ENCODE measurements at regions not wholly inside any gene's neighbourhood (a gene's known extent, or its start where the extent isn't known, plus 50 kb on each side); places are given as distances from the start of the nearest gene placed in this dataset.

DNA sequence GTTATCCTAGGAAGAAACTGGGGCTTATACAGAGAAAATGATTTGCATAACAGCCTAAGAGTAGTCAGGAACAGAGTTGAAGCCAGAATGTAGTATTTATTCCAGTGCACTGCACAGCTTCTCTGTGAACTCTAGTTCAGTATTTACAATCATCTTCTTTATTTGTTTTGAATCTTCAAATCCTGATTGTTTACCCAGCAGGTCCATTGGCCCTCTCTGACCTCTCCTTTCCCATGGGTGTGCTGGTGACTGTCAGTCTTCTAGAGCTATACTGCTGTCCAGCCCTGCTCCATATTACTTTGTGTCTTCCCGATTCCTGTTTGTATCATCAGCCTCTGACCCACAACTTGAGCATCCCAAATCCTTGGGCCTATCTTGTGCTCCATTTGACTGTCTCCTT, 301.9 kb upstream of the HS3ST1 start:
- H3K27ac ChIP-seq = no peak overlapping the region
- TF ChIP-seq ZFX (IDR thresholded peaks at IDR 0.05; ENCODE audit: borderline replicate concordance) = no peak
- TF ChIP-seq, protein P1, sequence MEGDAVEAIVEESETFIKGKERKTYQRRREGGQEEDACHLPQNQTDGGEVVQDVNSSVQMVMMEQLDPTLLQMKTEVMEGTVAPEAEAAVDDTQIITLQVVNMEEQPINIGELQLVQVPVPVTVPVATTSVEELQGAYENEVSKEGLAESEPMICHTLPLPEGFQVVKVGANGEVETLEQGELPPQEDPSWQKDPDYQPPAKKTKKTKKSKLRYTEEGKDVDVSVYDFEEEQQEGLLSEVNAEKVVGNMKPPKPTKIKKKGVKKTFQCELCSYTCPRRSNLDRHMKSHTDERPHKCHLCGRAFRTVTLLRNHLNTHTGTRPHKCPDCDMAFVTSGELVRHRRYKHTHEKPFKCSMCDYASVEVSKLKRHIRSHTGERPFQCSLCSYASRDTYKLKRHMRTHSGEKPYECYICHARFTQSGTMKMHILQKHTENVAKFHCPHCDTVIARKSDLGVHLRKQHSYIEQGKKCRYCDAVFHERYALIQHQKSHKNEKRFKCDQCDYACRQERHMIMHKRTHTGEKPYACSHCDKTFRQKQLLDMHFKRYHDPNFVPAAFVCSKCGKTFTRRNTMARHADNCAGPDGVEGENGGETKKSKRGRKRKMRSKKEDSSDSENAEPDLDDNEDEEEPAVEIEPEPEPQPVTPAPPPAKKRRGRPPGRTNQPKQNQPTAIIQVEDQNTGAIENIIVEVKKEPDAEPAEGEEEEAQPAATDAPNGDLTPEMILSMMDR (IDR thresholded peaks at IDR 0.05) = no peak

DNA sequence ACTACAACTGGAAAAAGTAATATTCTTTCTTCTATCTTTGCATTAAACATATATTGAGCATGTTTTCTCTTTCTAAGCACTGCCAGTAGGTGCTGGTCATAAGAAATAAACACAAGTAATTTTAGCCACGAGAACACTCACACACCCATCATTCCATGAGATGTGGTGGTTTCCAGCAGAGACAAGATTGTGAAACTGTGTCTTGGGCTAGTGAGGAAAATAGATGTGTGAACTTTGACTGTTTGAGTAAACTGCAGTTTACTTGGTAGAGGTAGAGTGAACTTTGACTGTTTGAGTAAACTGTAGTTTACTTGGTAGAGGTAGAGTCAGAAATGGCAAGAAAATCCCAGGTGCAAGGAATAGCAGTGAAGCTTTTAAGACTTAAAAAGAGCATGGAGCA, 300.9 kb upstream of the HS3ST1 start:
- H3K27ac ChIP-seq = no peak overlapping the region
- TF ChIP-seq ZFX (IDR thresholded peaks at IDR 0.05; ENCODE audit: borderline replicate concordance) = no peak

DNA sequence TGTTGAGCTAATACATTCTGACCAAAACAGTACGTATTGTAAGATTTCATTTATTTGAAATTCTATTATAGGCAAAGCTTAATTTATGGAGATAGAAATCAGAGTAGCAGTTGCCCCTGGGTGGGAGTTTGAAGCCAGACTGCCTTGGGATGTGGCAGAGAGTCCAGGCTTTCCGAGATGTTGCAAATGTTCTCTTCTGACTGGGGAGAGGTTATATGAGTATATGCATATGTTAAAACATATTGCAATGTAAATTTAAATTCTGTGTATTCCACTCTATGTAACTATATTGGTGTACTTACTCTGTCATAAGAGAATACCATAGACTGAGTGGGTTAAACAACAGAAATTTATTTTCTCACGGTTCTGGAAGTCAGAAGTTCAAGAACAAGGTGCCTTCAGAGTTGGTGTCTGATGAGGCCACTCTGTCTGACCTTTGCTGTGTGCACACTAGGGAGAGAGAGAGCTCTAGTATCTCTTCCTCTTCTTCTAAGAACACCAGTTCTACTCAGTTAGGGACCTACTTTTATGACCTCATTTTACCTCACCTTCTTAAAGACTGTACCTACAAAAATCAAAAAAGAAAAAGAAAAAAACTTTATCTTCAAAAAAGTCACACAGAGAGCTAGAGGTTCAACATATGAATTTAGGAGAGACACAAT, 299.3 kb upstream of the HS3ST1 start:
- TF ChIP-seq ZFX (IDR thresholded peaks at IDR 0.05; ENCODE audit: borderline replicate concordance) = no peak
- TF ChIP-seq, protein P1 (IDR thresholded peaks at IDR 0.05) = no peak
- H3K27ac ChIP-seq = no peak overlapping the region

DNA sequence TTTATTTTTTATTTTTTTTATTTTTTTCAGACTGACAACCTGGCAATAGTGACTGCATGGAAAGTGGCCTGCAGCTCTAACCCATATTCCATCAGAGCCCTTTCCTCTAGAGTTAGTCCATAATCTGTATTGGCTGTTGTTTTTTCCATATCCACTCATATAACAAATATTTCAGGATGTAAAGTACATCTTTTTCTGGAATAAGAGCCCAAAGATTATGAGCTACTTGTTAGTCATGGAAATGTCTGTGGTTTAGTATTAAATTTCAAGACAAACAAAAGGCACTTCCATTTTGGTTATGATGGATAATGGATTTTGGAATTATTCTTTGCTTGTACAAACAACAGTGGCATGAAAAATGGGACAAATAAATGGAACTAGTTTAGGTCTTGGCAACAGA, 296.0 kb upstream of the HS3ST1 start:
- TF ChIP-seq ZFX (IDR thresholded peaks at IDR 0.05; ENCODE audit: borderline replicate concordance) = no peak
- TF ChIP-seq, protein P1 (IDR thresholded peaks at IDR 0.05) = no peak
- no peak overlapping the region for H3K27ac ChIP-seq

DNA sequence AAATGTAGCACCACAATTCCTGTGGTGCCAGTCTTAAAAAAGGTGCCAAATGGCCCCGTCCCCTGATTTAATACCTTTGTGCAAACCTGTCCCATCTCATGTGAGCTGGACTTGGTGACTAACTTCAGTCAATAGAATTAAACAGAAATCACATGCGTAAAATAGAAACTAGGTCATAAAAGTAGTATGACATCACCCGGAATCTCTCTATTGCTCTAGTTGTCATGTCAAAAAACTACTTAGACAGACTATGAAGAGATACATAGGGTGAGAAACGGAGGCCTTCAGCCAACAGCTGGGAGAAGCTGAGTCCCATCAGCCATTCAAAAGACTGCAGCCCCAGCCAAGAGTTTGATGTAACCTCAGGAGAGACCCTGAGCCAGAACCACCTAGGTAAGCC, 293.5 kb upstream of the HS3ST1 start:
- H3K27ac ChIP-seq = no peak overlapping the region
- TF ChIP-seq, protein P1 (IDR thresholded peaks at IDR 0.05) = no peak
- TF ChIP-seq ZFX (IDR thresholded peaks at IDR 0.05; ENCODE audit: borderline replicate concordance) = no peak

DNA sequence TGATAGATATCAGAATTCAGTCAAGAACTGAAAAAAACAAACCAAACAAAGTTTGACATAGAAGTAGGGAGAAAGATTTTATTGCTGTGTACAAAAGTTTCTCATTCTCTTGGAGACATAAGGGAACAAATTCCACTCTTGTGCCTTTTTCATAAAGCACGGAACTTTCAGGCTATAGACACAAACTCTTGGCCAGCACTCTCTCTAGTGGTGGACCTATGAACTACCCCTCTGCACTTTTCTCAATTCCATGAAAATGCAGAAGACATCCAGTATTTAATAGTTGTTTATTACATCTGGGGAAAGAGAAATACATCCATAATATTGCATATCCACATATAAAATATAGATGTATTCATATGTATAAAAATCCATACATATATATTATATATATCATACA, 291.6 kb upstream of the HS3ST1 start:
- H3K27ac ChIP-seq = no peak overlapping the region
- TF ChIP-seq, protein P1 (IDR thresholded peaks at IDR 0.05) = peak; percentile 70
- no peak for TF ChIP-seq ZFX (IDR thresholded peaks at IDR 0.05; ENCODE audit: borderline replicate concordance)

DNA sequence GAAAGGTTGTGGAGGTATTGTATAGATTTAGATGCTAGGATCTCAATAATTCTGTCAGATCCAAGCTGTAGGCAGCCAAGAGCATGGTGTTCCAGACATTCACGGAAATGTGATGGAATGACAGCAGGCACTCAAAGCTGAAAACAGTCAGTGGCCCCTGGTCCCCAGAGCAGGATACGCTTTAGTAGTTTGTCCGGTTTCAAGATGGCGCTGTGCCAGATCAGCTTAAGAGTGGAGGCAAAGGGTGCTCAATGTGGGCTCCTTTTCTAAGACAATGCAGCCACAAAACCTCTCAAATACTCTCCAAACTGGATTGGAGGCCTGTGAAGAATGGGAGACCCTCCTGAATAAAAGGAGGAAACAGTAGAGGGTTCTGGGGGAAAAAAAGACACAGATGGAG, 291.2 kb upstream of the HS3ST1 start:
- H3K27ac ChIP-seq = no peak overlapping the region
- TF ChIP-seq ZFX (IDR thresholded peaks at IDR 0.05; ENCODE audit: borderline replicate concordance) = no peak
- TF ChIP-seq, protein P1 (IDR thresholded peaks at IDR 0.05) = no peak
